Lung (tissue), 11 donors: ENCODE measurements at regions not wholly inside any gene's neighbourhood (a gene's known extent, or its start where the extent isn't known, plus 50 kb on each side); places are given as distances from the start of the nearest gene placed in this dataset.

Source experiments
- ATAC-seq: fragments of 200-7000 bp; cut with Tn5 transposase; one replicate; pipeline ENCODE4 v1.9.1; 2020; ENCODE audit warnings: moderate number of reproducible peaks; ENCODE audit not compliant: insufficient read depth, low FRiP score
- DNase-seq, 3 donors: peaks; one replicate each; pipeline ENCODE4 v3.0.0-alpha.2; 2013 to 2017
- H3K27ac ChIP-seq, 2 donors: one replicate each; pipeline ENCODE4 v1.5.1; 2013; ENCODE audit warnings: mild to moderate bottlenecking in 2 of 2, moderate library complexity in 2 of 2, control low read depth in 1 of 2, inconsistent platforms in 1 of 2, low read depth in 1 of 2, low read length in 1 of 2
- H3K27me3 ChIP-seq, 3 donors: one replicate each; pipeline ENCODE4 v1.5.1; 2013; ENCODE audit warnings: low read length in 2 of 3; ENCODE audit not compliant: control insufficient read depth in 3 of 3, insufficient read depth in 3 of 3
- H3K36me3 ChIP-seq, 4 donors: one replicate each; pipeline ENCODE4 v1.5.1; 2013; ENCODE audit warnings: low read length in 4 of 4, mild to moderate bottlenecking in 1 of 4, moderate library complexity in 1 of 4; ENCODE audit not compliant: control insufficient read depth in 4 of 4, insufficient read depth in 4 of 4
- H3K4me1 ChIP-seq, 5 donors: one replicate each; pipeline ENCODE4 v1.5.1; 2013; ENCODE audit warnings: low read length in 5 of 5, mild to moderate bottlenecking in 2 of 5, moderate library complexity in 1 of 5; ENCODE audit not compliant: control insufficient read depth in 5 of 5, insufficient read depth in 5 of 5
- H3K4me3 ChIP-seq: one replicate; pipeline ENCODE4 v1.5.1; 2013; ENCODE audit warnings: mild to moderate bottlenecking, control low read depth, moderate library complexity
- H3K9ac ChIP-seq, 2 donors: one replicate each; pipeline ENCODE4 v1.5.1; 2013; ENCODE audit warnings: low read length in 2 of 2, control low read depth in 1 of 2; ENCODE audit not compliant: insufficient read depth in 1 of 2
- H3K9me3 ChIP-seq, 4 donors: one replicate each; pipeline ENCODE4 v1.5.1; 2013; ENCODE audit warnings: low read length in 3 of 4, mild to moderate bottlenecking in 1 of 4, moderate library complexity in 1 of 4; ENCODE audit not compliant: control insufficient read depth in 4 of 4, insufficient read depth in 3 of 4
- CTCF ChIP-seq: IDR thresholded peaks from 2 replicates; pipeline ENCODE4 v1.5.1; 2012; ENCODE audit warnings: mild to moderate bottlenecking; ENCODE audit errors: control extremely low read depth, extremely low read depth
- WGBS, 2 donors: extraction: QIAGEN DNeasy Blood & Tissue Kit; methylation state at CpG; one replicate each; pipeline ENCODE4 v1.1.7; 2013; 5-methylcytosine and 5-hydroxymethylcytosine counted together
- donor health status: control.
- donor health status: control.
- donor health status: Bipolar disorder and iron deficiency.
- donor health status: healthy.
- donor health status: DM: yes; HTN: yes; CAD: no.

GRCh38 chr6:19643713-19644112 lies 193.5 kb upstream of the ID4 start:
- no peaks in the 10 kb centered on the region for H3K4me1 ChIP-seq
- no peaks in the 10 kb centered on the region for H3K36me3 ChIP-seq
- H3K4me3 ChIP-seq, result no peak overlapping the region
- 91 to 97% methylated on average over 2 of the region's 2 CpGs for WGBS, 2 donors
- no peaks in the 10 kb centered on the region for H3K9me3 ChIP-seq
- no peak for TF ChIP-seq CTCF
- ATAC-seq, result no peak
- no peaks in the 10 kb centered on the region for H3K27me3 ChIP-seq
- H3K9ac ChIP-seq, result no peak overlapping the region
- no peak overlapping the region for H3K27ac ChIP-seq
- DNase-seq, result no peak

- Histone ChIP-seq H3K36me3 (no peaks in the 10 kb centered on the region), H3K9me3 (no peaks in the 10 kb centered on the region), H3K9ac (no peak overlapping the region), H3K4me1 (no peaks in the 10 kb centered on the region), H3K4me3 (no peak overlapping the region), H3K27me3 (no peaks in the 10 kb centered on the region), H3K27ac (no peak overlapping the region)
- no peak for DNase-seq
- WGBS, 2 donors, result 57 to 74% methylated on average over 1 of the region's 1 CpG
- no peak for ATAC-seq
- no peak for TF ChIP-seq CTCF
Measured at GRCh38 chr6:19655744-19656143, 181.4 kb upstream of the ID4 start.

DNA sequence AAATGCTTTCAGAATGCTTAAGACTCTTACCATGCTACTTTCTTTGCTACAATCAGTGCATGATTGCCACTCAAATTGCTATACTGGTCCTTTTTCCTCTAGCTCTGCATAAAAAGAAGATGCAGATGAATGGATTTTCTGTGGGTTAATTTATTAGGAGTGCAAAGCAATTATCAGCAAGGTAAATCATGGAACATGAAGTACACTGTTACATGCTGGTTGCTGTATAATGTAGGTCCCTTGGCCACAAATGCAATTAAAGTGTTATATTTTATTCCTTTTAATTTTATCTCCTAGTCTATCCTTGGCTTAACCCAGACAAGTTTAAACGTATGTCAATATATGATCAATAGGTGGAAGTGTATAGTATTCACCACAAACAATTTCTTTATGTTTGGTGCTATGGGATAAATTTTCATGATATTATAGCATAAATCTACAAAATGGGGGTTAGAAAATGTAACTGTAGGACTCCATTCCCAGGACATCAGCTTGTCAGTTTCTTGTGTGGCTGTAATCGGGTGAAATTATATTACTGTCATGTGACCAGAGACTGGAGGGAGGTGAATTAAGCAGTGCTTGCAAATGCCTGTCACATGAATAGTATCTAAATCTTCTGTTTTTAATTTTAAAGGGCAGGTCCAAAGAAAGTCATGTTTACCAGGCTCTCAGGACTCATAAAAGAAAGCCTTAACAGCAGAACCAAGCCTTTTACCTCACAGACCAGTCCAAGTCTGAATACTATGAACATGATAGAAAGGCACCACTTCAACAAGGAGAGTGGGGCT lies 176.9 kb upstream of the ID4 start:
- Histone ChIP-seq H3K27me3 (no peaks in the 10 kb centered on the region), H3K4me1 (peaks cover 0 to 5% (median 0%) of the 10 kb centered on the region in 5 donors), H3K36me3 (no peaks in the 10 kb centered on the region), H3K27ac (no peak overlapping the region), H3K9ac (no peak overlapping the region), H3K9me3 (no peaks in the 10 kb centered on the region), H3K4me3 (no peak overlapping the region)
- no peak for TF ChIP-seq CTCF
- DNase-seq (no peak), ATAC-seq (no peak)
- WGBS, 2 donors, result 64 to 67% methylated on average over 2 of the region's 2 CpGs

DNA sequence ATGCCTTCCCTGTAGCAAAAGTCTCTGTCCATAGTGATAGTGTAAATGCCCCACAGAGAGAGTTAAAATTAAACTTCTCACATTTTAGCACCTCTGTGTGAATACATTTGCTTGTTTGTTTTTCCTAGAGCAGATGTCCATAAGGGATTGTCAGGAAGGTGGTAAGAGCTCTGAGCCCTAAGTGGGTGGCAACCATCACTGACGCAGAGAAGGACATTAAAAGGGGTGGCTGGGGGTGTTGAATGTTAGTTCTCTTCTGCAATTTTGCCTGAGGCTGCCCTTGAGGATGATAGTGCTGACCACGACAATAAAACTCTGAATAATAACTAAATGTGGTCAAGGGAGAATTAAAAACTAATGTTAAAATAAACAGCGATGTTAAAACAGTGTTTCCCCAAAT lies 174.3 kb upstream of the ID4 start:
- ATAC-seq (no peak), DNase-seq (no peak)
- Histone ChIP-seq H3K27me3 (no peaks in the 10 kb centered on the region), H3K9ac (no peak overlapping the region), H3K36me3 (no peaks in the 10 kb centered on the region), H3K27ac (no peak overlapping the region), H3K4me3 (no peak overlapping the region), H3K4me1 (peaks cover 0 to 5% (median 0%) of the 10 kb centered on the region in 5 donors), H3K9me3 (no peaks in the 10 kb centered on the region)
- WGBS, 2 donors, result 56 to 65% methylated on average over 3 of the region's 3 CpGs
- no peak for TF ChIP-seq CTCF
